ENCODE measurements at regions not wholly inside any gene's neighbourhood (a gene's known extent, or its start where the extent isn't known, plus 50 kb on each side); places are given as distances from the start of the nearest gene placed in this dataset.
"Not testable (repeated sequence)": the region's sequence is repeated elsewhere in the genome, so short reads cannot be mapped to it uniquely, and the experiment has no call there.

GRCh38 chr16:5758281-5758680 lies 660.7 kb upstream of the EEF2KMT start:
- no peak overlapping the region for H3K9ac ChIP-seq (ENCODE audit: insufficient read length)
- H3K27ac ChIP-seq = no peak overlapping the region
- no peaks in the 10 kb centered on the region for H3K36me3 ChIP-seq (ENCODE audit: insufficient read depth, low read length)
- no peak overlapping the region for H3K4me3 ChIP-seq
- no peak for DNase-seq (ENCODE audit: low read depth, low spot score)
- no peaks in the 10 kb centered on the region for H3K9me3 ChIP-seq (ENCODE audit: low read depth, low read length)
- TF ChIP-seq POLR2AphosphoS5 (IDR thresholded peaks at IDR 0.05; ENCODE audit: borderline replicate concordance, low read depth, low read length) (no peak), EZH2 (IDR thresholded peaks at IDR 0.05) (no peak), FOXP2 (optimal IDR thresholded peaks at IDR 0.05; ENCODE audit: control extremely low read depth, extremely low read length, insufficient read depth) (no peak)

GRCh38 chr16:5756969-5757368 lies 659.4 kb upstream of the EEF2KMT start:
- H3K27ac ChIP-seq = no peak overlapping the region
- no peak overlapping the region for H3K9ac ChIP-seq (ENCODE audit: insufficient read length)
- no peak for DNase-seq (ENCODE audit: low read depth, low spot score)
- TF ChIP-seq FOXP2 (optimal IDR thresholded peaks at IDR 0.05; ENCODE audit: control extremely low read depth, extremely low read length, insufficient read depth) (no peak), POLR2AphosphoS5 (IDR thresholded peaks at IDR 0.05; ENCODE audit: borderline replicate concordance, low read depth, low read length) (no peak), EZH2 (IDR thresholded peaks at IDR 0.05) (no peak)
- no peaks in the 10 kb centered on the region for H3K36me3 ChIP-seq (ENCODE audit: insufficient read depth, low read length)
- no peak overlapping the region for H3K4me3 ChIP-seq
- no peaks in the 10 kb centered on the region for H3K9me3 ChIP-seq (ENCODE audit: low read depth, low read length)

DNA sequence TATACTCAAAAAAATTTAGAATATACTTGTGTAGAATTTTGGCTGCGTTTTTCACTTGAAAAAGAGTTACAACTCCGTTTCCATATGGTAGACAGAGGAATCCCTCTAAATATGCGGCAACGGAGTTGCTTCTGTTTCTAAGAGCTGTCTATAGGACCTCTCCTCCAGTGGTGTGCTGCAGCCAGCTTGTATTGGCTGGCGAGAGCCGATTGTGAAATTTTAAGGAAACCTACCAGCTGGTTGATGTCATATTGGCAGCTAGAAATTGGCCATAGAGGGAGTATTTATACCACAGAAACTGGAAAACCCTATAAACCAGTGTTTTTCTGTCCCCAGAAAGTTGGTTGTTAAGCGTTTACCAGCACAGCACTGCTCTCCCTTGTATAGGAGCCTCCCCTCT lies 655.8 kb upstream of the EEF2KMT start:
- H3K36me3 ChIP-seq (ENCODE audit: insufficient read depth, low read length) = no peaks in the 10 kb centered on the region
- no peak overlapping the region for H3K4me3 ChIP-seq
- TF ChIP-seq EZH2 (IDR thresholded peaks at IDR 0.05) (no peak), FOXP2 (optimal IDR thresholded peaks at IDR 0.05; ENCODE audit: control extremely low read depth, extremely low read length, insufficient read depth) (no peak), POLR2AphosphoS5 (IDR thresholded peaks at IDR 0.05; ENCODE audit: borderline replicate concordance, low read depth, low read length) (no peak)
- DNase-seq (ENCODE audit: low read depth, low spot score) = no peak
- no peak overlapping the region for H3K27ac ChIP-seq
- no peaks in the 10 kb centered on the region for H3K9me3 ChIP-seq (ENCODE audit: low read depth, low read length)
- H3K9ac ChIP-seq (ENCODE audit: insufficient read length) = no peak overlapping the region

- Histone ChIP-seq H3K36me3 (ENCODE audit: insufficient read depth, low read length) (no peaks in the 10 kb centered on the region), H3K4me3 (no peak overlapping the region), H3K27ac (no peak overlapping the region), H3K9ac (ENCODE audit: insufficient read length) (no peak overlapping the region), H3K9me3 (ENCODE audit: low read depth, low read length) (no peaks in the 10 kb centered on the region)
- TF ChIP-seq EZH2 (IDR thresholded peaks at IDR 0.05) = no peak
- no peak for TF ChIP-seq POLR2AphosphoS5 (IDR thresholded peaks at IDR 0.05; ENCODE audit: borderline replicate concordance, low read depth, low read length)
- TF ChIP-seq FOXP2 (optimal IDR thresholded peaks at IDR 0.05; ENCODE audit: control extremely low read depth, extremely low read length, insufficient read depth) = no peak
- DNase-seq (ENCODE audit: low read depth, low spot score) = no peak
These were observed 653.6 kb upstream of the EEF2KMT start for GRCh38 chr16:5751216-5751615.

DNA sequence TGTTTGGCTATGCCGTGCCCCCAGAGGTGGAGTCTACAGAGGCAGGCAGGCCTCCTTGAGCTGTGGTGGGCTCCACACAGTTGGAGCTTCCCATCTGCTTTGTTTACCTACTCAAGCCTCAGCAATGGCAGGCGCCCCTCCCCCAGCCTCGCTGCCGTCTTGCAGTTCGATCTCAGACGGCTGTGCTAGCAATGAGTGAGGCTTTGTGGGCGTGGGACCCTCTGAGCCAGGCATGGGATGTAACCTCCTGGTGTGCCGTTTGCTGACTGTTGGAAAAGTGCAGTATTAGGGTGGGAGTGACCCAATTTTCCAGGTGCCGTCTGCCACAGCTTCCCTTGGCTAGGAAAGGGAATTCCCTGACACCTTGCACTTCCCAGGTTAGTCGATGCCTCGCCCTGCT lies 652.8 kb upstream of the EEF2KMT start:
- not testable (repeated sequence) for H3K9me3 ChIP-seq (ENCODE audit: low read depth, low read length); H3K4me3 ChIP-seq; H3K36me3 ChIP-seq (ENCODE audit: insufficient read depth, low read length); H3K27ac ChIP-seq; H3K9ac ChIP-seq (ENCODE audit: insufficient read length); DNase-seq (ENCODE audit: low read depth, low spot score)

GRCh38 chr16:5738586-5738985 lies 641.0 kb upstream of the EEF2KMT start:
- no peak overlapping the region for H3K4me3 ChIP-seq
- H3K9ac ChIP-seq (ENCODE audit: insufficient read length) = no peak overlapping the region
- H3K36me3 ChIP-seq (ENCODE audit: insufficient read depth, low read length) = no peaks in the 10 kb centered on the region
- no peak for DNase-seq (ENCODE audit: low read depth, low spot score)
- H3K9me3 ChIP-seq (ENCODE audit: low read depth, low read length) = no peaks in the 10 kb centered on the region
- TF ChIP-seq FOXP2 (optimal IDR thresholded peaks at IDR 0.05; ENCODE audit: control extremely low read depth, extremely low read length, insufficient read depth) (no peak), EZH2 (IDR thresholded peaks at IDR 0.05) (no peak), POLR2AphosphoS5 (IDR thresholded peaks at IDR 0.05; ENCODE audit: borderline replicate concordance, low read depth, low read length) (no peak)
- no peak overlapping the region for H3K27ac ChIP-seq

DNA sequence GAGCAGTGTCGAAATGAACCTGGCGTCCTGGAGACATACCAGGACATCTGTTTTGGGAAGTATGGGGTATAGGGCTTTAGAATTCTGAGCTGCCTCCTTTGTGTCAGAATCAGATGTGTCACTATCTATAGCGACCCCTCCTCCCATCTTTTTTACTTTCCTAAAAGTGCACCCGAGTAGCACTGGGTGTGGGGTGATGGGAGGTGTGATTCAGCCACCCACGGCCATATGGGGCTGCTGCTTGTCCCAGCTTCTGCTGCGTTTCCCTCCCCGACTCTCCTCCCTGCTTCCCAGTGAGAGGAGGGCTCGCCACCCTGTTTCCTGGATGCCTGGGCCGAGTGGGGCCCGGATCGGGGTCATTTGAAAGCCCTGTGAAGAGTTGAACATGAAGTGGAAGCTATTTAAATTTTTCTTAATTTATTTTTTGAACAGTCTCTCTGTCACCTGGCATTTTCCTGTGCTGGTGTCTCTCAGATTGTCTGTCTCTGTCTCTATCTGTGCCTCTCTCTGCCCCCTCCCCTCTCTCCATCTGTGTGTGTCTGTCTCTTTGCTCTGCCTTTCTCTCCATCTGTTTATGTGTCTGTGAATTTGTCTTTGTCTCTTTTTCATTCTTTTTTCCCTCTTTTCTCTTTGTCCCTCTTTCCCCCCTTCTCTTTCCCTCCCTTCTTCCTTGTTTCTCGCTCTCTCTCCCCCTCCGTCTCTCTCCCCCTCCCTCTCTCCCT lies 638.8 kb upstream of the EEF2KMT start:
- DNase-seq (ENCODE audit: low read depth, low spot score) = no peak
- no peak overlapping the region for H3K27ac ChIP-seq
- no peak for TF ChIP-seq FOXP2 (optimal IDR thresholded peaks at IDR 0.05; ENCODE audit: control extremely low read depth, extremely low read length, insufficient read depth)
- TF ChIP-seq POLR2AphosphoS5 (IDR thresholded peaks at IDR 0.05; ENCODE audit: borderline replicate concordance, low read depth, low read length) = no peak
- no peak for TF ChIP-seq EZH2 (IDR thresholded peaks at IDR 0.05)
- no peaks in the 10 kb centered on the region for H3K9me3 ChIP-seq (ENCODE audit: low read depth, low read length)
- H3K4me3 ChIP-seq = no peak overlapping the region
- H3K9ac ChIP-seq (ENCODE audit: insufficient read length) = no peak overlapping the region
- no peaks in the 10 kb centered on the region for H3K36me3 ChIP-seq (ENCODE audit: insufficient read depth, low read length)

GRCh38 chr16:5735444-5735843 lies 637.8 kb upstream of the EEF2KMT start:
- TF ChIP-seq EZH2 (IDR thresholded peaks at IDR 0.05) (no peak), POLR2AphosphoS5 (IDR thresholded peaks at IDR 0.05; ENCODE audit: borderline replicate concordance, low read depth, low read length) (no peak), FOXP2 (optimal IDR thresholded peaks at IDR 0.05; ENCODE audit: control extremely low read depth, extremely low read length, insufficient read depth) (no peak)
- H3K27ac ChIP-seq = no peak overlapping the region
- H3K9me3 ChIP-seq (ENCODE audit: low read depth, low read length) = no peaks in the 10 kb centered on the region
- H3K36me3 ChIP-seq (ENCODE audit: insufficient read depth, low read length) = no peaks in the 10 kb centered on the region
- no peak overlapping the region for H3K9ac ChIP-seq (ENCODE audit: insufficient read length)
- no peak for DNase-seq (ENCODE audit: low read depth, low spot score)
- no peak overlapping the region for H3K4me3 ChIP-seq

DNA sequence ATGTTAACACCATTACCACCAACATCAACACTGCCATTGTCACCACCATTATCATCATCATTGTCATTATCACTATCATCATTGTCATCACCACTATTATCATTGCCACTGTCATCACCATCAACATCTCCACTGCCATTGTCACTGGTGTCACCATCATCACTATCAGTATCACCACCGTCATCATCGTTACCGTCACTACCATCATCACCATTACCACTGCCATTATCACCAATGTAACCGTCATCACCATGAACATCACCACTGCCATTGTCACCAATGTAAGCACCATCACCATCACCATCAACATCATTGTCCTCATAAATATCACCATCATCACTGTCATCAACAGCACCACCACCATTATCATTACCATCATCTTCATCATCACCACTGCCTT lies 633.2 kb upstream of the EEF2KMT start:
- DNase-seq (ENCODE audit: low read depth, low spot score) = no peak
- H3K4me3 ChIP-seq = no peak overlapping the region
- no peaks in the 10 kb centered on the region for H3K9me3 ChIP-seq (ENCODE audit: low read depth, low read length)
- H3K36me3 ChIP-seq (ENCODE audit: insufficient read depth, low read length) = no peaks in the 10 kb centered on the region
- H3K27ac ChIP-seq = no peak overlapping the region
- H3K9ac ChIP-seq (ENCODE audit: insufficient read length) = no peak overlapping the region
- TF ChIP-seq EZH2 (IDR thresholded peaks at IDR 0.05) = no peak
- TF ChIP-seq FOXP2 (optimal IDR thresholded peaks at IDR 0.05; ENCODE audit: control extremely low read depth, extremely low read length, insufficient read depth) = no peak
- no peak for TF ChIP-seq POLR2AphosphoS5 (IDR thresholded peaks at IDR 0.05; ENCODE audit: borderline replicate concordance, low read depth, low read length)

Data from SK-N-MC (cell line).